MCF 10A (cell line): ENCODE measurements at regions not wholly inside any gene's neighbourhood (a gene's known extent, or its start where the extent isn't known, plus 50 kb on each side); places are given as distances from the start of the nearest gene placed in this dataset.
"Not testable (repeated sequence)": the region's sequence is repeated elsewhere in the genome, so short reads cannot be mapped to it uniquely, and the experiment has no call there.

Experiments used
- BruUV-seq: library from RNA; stranded (reverse); fragments of 400-500 nt; replicated peaks from 2 replicates; lab custom pipeline; 2021; lab: Mats Ljungman, UMichigan
- CTCF ChIA-PET: fragments of 300-600 bp; sonication (Branson Sonifier 250); formaldehyde crosslinking; extraction: SDS; loops from one replicate; lab custom pipeline; 2021; ENCODE audit warnings: antibody characterized with exemption, inconsistent platforms; lab: Yijun Ruan, JAX
- POLR2A ChIA-PET: fragments of 300-600, 350-650 bp; sonication (Branson Sonifier 250); formaldehyde crosslinking; extraction: SDS; loops from one replicate; lab custom pipeline; 2020; ENCODE audit warnings: antibody characterized with exemption, inconsistent platforms; lab: Yijun Ruan, JAX
- DNase-seq: peaks from one replicate; pipeline ENCODE4 v3.0.0-alpha.2; 2018; ENCODE audit not compliant: unreplicated experiment
- H3K27ac Mint-ChIP-seq: one replicate; pipeline ENCODE4 v1.8.0; 2022; ENCODE audit warnings: mild to moderate bottlenecking, low read depth, mixed read lengths; ENCODE audit not compliant: unreplicated experiment
- H3K27me3 Mint-ChIP-seq: one replicate; pipeline ENCODE4 v1.8.0; 2022; ENCODE audit warnings: mixed read lengths; ENCODE audit not compliant: insufficient read depth, unreplicated experiment
- H3K36me3 Mint-ChIP-seq: one replicate; pipeline ENCODE4 v1.8.0; 2022; ENCODE audit warnings: mild to moderate bottlenecking, moderate library complexity, mixed read lengths; ENCODE audit not compliant: insufficient read depth, unreplicated experiment
- H3K4me1 Mint-ChIP-seq: one replicate; pipeline ENCODE4 v1.8.0; 2022; ENCODE audit warnings: mixed read lengths; ENCODE audit not compliant: insufficient read depth, unreplicated experiment
- H3K4me3 Mint-ChIP-seq: one replicate; pipeline ENCODE4 v1.8.0; 2022; ENCODE audit warnings: mild to moderate bottlenecking, moderate library complexity, mixed read lengths; ENCODE audit not compliant: unreplicated experiment
- H3K9me3 Mint-ChIP-seq: one replicate; pipeline ENCODE4 v1.8.0; 2022; ENCODE audit warnings: mixed read lengths; ENCODE audit not compliant: unreplicated experiment
- intact Hi-C: fragments of 100-400 bp; cut with micrococcal nuclease; formaldehyde crosslinking; loops from 2 replicates; pipeline ENCODE4 v1.14.1; 2022

DNA sequence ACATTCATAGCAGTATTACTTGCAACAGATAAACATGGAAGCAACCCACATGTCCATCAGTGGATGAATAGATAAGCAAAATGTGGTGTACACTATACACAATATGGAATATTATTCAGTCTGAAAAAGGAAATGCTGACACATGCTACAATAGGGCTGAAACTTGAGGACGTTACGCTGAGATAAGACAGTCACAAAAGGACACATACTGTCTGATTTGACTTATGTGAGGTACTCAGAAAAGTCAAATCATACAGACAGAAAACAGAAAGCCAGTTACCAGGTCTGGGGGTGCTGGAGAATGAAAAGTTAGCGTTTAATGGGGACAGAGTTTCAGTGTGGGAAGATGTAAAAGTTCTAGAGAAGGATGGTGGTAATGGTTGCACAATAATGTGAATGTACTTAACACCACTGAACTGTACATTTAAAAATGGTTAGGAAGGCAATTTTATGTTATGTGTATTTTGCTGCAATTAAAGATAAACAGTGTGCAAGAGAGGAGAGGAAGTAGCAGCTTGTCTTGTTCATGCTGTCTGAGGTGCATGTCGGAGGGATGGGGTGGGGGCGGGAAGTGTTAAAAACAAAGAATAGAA is 111.1 kb upstream of the SAMD11 start:
- DNase-seq, H3K27me3 Mint-ChIP-seq, CTCF ChIA-PET, H3K4me3 Mint-ChIP-seq, POLR2A ChIA-PET, H3K36me3 Mint-ChIP-seq, H3K9me3 Mint-ChIP-seq, BruUV-seq, H3K27ac Mint-ChIP-seq, intact Hi-C loops, H3K4me1 Mint-ChIP-seq: not testable (repeated sequence)

GRCh38 chr1:814543-814942 is 109.2 kb upstream of the SAMD11 start:
- POLR2A ChIA-PET, CTCF ChIA-PET, H3K4me3 Mint-ChIP-seq, intact Hi-C loops, H3K4me1 Mint-ChIP-seq, H3K36me3 Mint-ChIP-seq, H3K27ac Mint-ChIP-seq, DNase-seq, BruUV-seq, H3K9me3 Mint-ChIP-seq, H3K27me3 Mint-ChIP-seq: not testable (repeated sequence)

- peak overlapping the region; percentile 73 for H3K27ac Mint-ChIP-seq
- H3K4me1 Mint-ChIP-seq, H3K4me3 Mint-ChIP-seq, CTCF ChIA-PET, DNase-seq, H3K9me3 Mint-ChIP-seq, intact Hi-C loops, H3K36me3 Mint-ChIP-seq, POLR2A ChIA-PET, BruUV-seq, H3K27me3 Mint-ChIP-seq: not testable (repeated sequence)
These were observed 108.4 kb upstream of the SAMD11 start for GRCh38 chr1:815147-815922.

DNA sequence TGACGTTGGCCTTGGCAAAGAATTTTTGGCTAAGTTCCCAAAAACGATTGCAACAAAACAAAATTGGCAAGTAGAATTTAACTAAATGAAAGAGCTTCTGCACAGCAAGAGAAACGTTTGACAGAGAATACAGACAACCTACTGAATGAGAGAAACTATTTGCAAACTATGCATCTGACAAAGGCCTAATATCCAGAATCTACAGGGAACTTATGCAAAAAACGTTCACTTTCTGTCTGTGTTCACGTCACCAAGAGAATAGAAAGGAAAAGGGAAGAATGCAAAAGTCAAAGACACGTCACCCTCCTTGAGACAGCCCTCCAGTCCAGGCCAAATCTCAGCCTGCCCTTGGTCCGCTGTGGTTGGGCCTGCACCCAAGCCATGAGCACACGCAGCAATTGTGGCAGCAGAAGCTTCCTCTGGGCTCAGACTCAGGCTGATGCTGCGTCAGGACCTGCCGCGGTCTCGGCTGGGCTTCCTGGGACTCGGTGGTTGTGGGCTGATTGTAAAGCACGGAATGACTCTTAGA is 106.6 kb upstream of the SAMD11 start:
- CTCF ChIA-PET, BruUV-seq, H3K4me1 Mint-ChIP-seq, H3K27me3 Mint-ChIP-seq, H3K9me3 Mint-ChIP-seq, H3K36me3 Mint-ChIP-seq, intact Hi-C loops: not testable (repeated sequence)
- Mint-ChIP-seq H3K27ac (peak overlapping the region; percentile 81), H3K4me3 (peak overlapping the region; percentile 71)
- POLR2A ChIA-PET: interaction anchor here (0.9 to 1.2 kb wide), 2 partner anchors 38 to 42 kb away, joined by 4 to 5 read pairs; no protein-coding TSS in a partner anchor
- peak; percentile 68 for DNase-seq

GRCh38 chr1:817658-818617 is 105.8 kb upstream of the SAMD11 start:
- H3K4me1 Mint-ChIP-seq, CTCF ChIA-PET, H3K36me3 Mint-ChIP-seq, DNase-seq, BruUV-seq, intact Hi-C loops, H3K27me3 Mint-ChIP-seq, H3K4me3 Mint-ChIP-seq, H3K9me3 Mint-ChIP-seq: not testable (repeated sequence)
- POLR2A ChIA-PET: interaction anchor here (0.9 to 1.2 kb wide), 2 partner anchors 39 to 41 kb away, joined by 4 to 5 read pairs; no protein-coding TSS in a partner anchor
- peak overlapping the region; percentile 81 for H3K27ac Mint-ChIP-seq
